ENCODE measurements at regions not wholly inside any gene's neighbourhood (a gene's known extent, or its start where the extent isn't known, plus 50 kb on each side); places are given as distances from the start of the nearest gene placed in this dataset.
"Not testable (repeated sequence)": the region's sequence is repeated elsewhere in the genome, so short reads cannot be mapped to it uniquely, and the experiment has no call there.

DNA sequence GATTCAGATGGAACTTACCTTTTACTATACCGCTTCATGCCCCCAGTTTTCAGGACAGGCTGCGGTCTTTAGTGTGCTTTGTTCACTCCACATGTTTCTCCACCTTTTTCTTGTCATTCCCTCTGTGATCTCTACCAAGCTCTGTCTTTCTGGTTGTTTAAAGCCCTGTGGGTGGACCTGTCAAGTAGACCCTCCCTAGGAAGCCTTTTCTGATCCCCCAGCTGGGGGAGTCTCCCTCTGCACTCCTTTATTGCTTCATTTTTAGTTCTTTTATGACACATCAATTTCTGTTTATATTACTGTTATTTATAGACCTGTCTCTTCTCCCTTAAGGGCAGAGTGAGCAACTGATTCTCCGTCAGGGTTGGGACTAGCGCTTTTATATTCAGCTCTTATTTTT, 150.2 kb downstream of the C4orf33 start:
- TF ChIP-seq SPI1 (IDR thresholded peaks at IDR 0.05; ENCODE audit: low read depth, low read length): no peak
- FAIRE-seq (no peak), DNase-seq (ENCODE audit: insufficient read length, low spot score) (no peak)

DNA sequence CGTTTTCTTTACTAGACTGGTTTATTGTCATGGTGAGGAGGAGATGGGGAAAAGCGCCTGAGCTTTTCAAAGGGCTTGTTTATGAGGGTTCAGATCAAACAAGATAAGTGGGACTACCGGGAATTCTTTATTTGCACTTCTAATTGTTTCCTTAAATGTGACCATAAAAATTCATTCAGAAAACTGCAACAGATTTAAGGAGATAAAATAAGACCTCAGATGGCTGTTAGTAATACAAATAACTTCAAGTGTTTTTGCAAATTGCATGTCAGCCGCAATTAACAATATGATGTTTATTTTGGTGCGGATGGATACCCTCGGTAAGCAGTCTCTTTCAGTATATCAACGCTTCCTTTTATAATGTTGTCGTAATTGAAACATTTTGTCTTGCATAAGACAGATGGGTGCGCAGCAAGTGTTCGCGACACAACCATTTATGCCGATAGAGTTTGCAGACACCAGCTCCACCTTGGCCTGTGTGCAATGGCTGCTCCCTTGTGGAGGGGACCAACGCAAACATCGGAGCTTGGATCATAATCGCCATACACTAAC, 151.0 kb downstream of the C4orf33 start:
- no peak for TF ChIP-seq POLR2AphosphoS5 (IDR thresholded peaks at IDR 0.05; ENCODE audit: low read depth, low read length)
- TF ChIP-seq POLR2A (IDR thresholded peaks at IDR 0.05; ENCODE audit: low read depth, low read length): no peak
- TF ChIP-seq PAX5 (IDR thresholded peaks at IDR 0.05; ENCODE audit: insufficient read depth, low read length, severe bottlenecking): no peak
- TF ChIP-seq POU2F2 (IDR thresholded peaks at IDR 0.05; ENCODE audit: low read depth, low read length): no peak
- no peak for TF ChIP-seq TAF1 (IDR thresholded peaks at IDR 0.05; ENCODE audit: low read depth, low read length)
- TF ChIP-seq SPI1 (IDR thresholded peaks at IDR 0.05; ENCODE audit: low read depth, low read length): no peak
- no peak for DNase-seq (ENCODE audit: insufficient read length, low spot score)
- no peak for FAIRE-seq

DNA sequence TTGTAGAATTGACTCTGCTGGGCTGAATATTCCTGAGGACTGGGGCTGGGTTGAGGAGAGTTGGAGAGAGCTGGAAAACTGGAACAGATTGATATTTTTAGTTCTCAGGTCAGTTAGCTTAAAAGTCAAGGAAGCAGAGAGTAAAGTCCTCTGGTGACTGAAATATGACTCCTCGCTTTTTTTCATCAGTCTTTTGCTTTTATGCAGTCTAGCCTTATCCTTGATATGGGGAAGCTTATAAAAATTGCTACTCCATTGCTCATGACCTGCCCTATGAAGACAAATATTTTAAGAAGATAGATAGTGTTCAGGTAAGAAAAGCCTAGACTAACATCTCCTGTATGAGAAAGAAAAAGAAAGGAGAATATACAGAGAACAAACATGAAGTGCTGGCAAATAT, 152.7 kb downstream of the C4orf33 start:
- DNase-seq (ENCODE audit: insufficient read length, low spot score) (no peak), FAIRE-seq (no peak)
- TF ChIP-seq SPI1 (IDR thresholded peaks at IDR 0.05; ENCODE audit: low read depth, low read length) (no peak), POLR2AphosphoS5 (IDR thresholded peaks at IDR 0.05; ENCODE audit: low read depth, low read length) (no peak), PAX5 (IDR thresholded peaks at IDR 0.05; ENCODE audit: insufficient read depth, low read length, severe bottlenecking) (no peak), TAF1 (IDR thresholded peaks at IDR 0.05; ENCODE audit: low read depth, low read length) (no peak), POLR2A (IDR thresholded peaks at IDR 0.05; ENCODE audit: low read depth, low read length) (no peak), POU2F2 (IDR thresholded peaks at IDR 0.05; ENCODE audit: low read depth, low read length) (no peak)

DNA sequence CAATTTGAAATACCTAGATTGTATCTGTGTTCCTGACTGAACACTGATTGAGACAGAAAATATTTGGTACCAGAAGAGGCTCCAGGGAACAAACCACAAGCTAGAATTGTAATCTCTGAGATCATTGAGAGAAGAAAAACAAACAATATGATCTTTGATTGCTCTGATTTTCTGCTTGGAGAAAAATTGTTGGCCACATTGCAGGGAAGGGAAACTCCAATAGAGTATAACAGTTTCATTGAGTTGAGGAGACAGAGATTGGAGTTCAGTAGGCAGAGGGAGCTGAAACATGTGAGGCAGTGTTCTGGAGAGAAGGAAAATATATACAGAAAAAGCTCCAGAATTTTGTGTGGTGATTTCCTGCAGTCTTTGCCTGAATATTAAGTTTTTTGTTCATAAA, 158.2 kb downstream of the C4orf33 start:
- FAIRE-seq (no peak), DNase-seq (ENCODE audit: insufficient read length, low spot score) (no peak)
- TF ChIP-seq PAX5 (IDR thresholded peaks at IDR 0.05; ENCODE audit: insufficient read depth, low read length, severe bottlenecking): no peak
- no peak for TF ChIP-seq POU2F2 (IDR thresholded peaks at IDR 0.05; ENCODE audit: low read depth, low read length)
- TF ChIP-seq POLR2A (IDR thresholded peaks at IDR 0.05; ENCODE audit: low read depth, low read length): no peak
- no peak for TF ChIP-seq SPI1 (IDR thresholded peaks at IDR 0.05; ENCODE audit: low read depth, low read length)
- TF ChIP-seq TAF1 (IDR thresholded peaks at IDR 0.05; ENCODE audit: low read depth, low read length): no peak
- no peak for TF ChIP-seq POLR2AphosphoS5 (IDR thresholded peaks at IDR 0.05; ENCODE audit: low read depth, low read length)

DNA sequence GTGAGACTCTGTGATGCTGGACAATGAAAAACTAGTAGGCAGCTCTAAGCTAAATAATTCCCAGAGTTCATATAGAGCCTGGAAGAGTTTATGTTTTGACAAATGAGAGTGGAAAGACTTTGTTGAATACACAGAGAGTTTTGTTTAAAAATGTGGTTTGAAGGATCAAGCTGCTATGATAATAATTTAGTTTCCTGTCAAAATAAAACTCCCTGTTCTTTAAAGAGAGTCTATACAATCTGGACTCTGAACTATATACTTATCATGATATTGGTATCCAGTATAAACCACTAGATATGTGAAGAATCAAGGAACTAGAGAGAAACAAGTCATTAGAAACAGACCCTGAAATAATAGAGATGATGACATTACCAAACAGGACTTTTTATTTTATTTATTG, 158.6 kb downstream of the C4orf33 start:
- DNase-seq (ENCODE audit: insufficient read length, low spot score) (no peak), FAIRE-seq (no peak)
- TF ChIP-seq POLR2A (IDR thresholded peaks at IDR 0.05; ENCODE audit: low read depth, low read length) (no peak), PAX5 (IDR thresholded peaks at IDR 0.05; ENCODE audit: insufficient read depth, low read length, severe bottlenecking) (no peak), POU2F2 (IDR thresholded peaks at IDR 0.05; ENCODE audit: low read depth, low read length) (no peak), SPI1 (IDR thresholded peaks at IDR 0.05; ENCODE audit: low read depth, low read length) (no peak), TAF1 (IDR thresholded peaks at IDR 0.05; ENCODE audit: low read depth, low read length) (no peak), POLR2AphosphoS5 (IDR thresholded peaks at IDR 0.05; ENCODE audit: low read depth, low read length) (no peak)

DNA sequence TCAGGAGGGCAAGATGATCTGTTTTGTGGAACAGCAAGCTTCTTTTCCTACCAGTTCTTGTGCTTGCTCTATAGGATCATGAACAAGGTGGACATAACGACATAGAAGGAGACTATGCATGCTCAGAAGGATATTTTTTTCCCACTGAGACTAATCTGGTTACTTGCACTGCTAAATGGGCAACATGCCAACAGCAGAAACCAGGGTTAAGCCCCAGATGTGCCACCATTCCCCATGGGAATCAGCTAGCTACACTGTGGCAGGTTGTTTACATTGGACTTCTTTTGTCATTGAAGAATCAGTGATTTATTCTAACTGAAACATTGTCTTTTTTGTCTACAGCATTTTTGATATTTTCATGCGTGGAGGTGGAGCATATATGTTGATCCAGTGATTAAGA, 165.6 kb downstream of the C4orf33 start:
- TF ChIP-seq POU2F2 (IDR thresholded peaks at IDR 0.05; ENCODE audit: low read depth, low read length): no peak
- TF ChIP-seq TAF1 (IDR thresholded peaks at IDR 0.05; ENCODE audit: low read depth, low read length): no peak
- TF ChIP-seq POLR2AphosphoS5 (IDR thresholded peaks at IDR 0.05; ENCODE audit: low read depth, low read length): no peak
- TF ChIP-seq PAX5 (IDR thresholded peaks at IDR 0.05; ENCODE audit: insufficient read depth, low read length, severe bottlenecking): no peak
- no peak for TF ChIP-seq POLR2A (IDR thresholded peaks at IDR 0.05; ENCODE audit: low read depth, low read length)
- no peak for TF ChIP-seq SPI1 (IDR thresholded peaks at IDR 0.05; ENCODE audit: low read depth, low read length)
- DNase-seq (ENCODE audit: insufficient read length, low spot score) (no peak), FAIRE-seq (no peak)

DNA sequence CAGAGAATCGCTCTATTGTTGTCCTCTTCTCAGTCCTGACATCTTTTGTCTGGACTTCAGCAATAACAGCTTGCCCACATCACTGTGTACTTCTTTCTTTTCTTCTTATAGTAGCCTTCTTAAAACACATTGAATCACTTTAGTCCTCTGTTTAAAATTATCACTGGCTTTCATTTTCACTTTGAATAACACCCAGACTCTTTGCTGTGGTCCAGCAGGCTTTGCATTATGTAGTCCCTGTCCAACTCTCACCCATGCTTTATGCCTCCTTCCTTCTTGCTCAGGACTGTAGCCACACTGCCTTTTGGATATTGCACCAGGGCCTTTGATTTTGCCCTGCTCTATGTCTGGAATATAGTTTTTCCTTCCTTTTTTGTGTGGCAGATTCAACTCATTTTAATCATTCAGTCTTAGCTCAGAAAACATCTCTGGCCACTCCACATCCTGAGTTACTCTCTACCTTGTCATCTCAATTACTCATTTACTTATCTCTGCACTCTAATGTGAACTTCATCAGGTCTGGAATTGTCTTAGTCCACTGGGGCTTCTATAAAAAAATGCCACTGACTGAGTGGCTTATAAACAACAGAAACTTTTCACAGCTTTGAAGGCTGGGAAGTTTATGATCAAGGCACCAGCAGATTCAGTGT, 168.2 kb downstream of the C4orf33 start:
- no peak for TF ChIP-seq POU2F2 (IDR thresholded peaks at IDR 0.05; ENCODE audit: low read depth, low read length)
- no peak for TF ChIP-seq POLR2A (IDR thresholded peaks at IDR 0.05; ENCODE audit: low read depth, low read length)
- no peak for TF ChIP-seq SPI1 (IDR thresholded peaks at IDR 0.05; ENCODE audit: low read depth, low read length)
- TF ChIP-seq PAX5 (IDR thresholded peaks at IDR 0.05; ENCODE audit: insufficient read depth, low read length, severe bottlenecking): no peak
- TF ChIP-seq POLR2AphosphoS5 (IDR thresholded peaks at IDR 0.05; ENCODE audit: low read depth, low read length): no peak
- TF ChIP-seq TAF1 (IDR thresholded peaks at IDR 0.05; ENCODE audit: low read depth, low read length): no peak
- FAIRE-seq: peak; percentile 28
- no peak for DNase-seq (ENCODE audit: insufficient read length, low spot score)

DNA sequence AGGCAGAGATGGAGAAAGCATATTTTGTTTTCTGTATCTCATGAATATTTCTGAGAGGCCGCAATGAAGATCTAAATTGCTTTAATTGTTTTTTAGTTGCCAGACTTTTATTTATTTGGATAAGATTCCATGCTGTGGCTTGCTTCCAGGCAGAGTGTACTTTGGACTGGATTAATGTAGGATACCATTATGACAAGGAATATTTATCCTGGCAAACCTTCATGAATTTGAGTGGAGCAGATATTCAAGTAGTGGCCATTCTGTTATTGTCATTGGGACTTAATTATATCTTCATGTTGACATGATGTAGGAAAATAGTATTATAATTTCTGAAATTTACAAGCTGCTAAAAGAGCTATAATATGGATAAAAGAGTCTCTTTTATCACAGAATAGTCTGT, 182.9 kb downstream of the C4orf33 start:
- DNase-seq (ENCODE audit: insufficient read length, low spot score) (no peak), FAIRE-seq (no peak)
- TF ChIP-seq POU2F2 (IDR thresholded peaks at IDR 0.05; ENCODE audit: low read depth, low read length) (no peak), PAX5 (IDR thresholded peaks at IDR 0.05; ENCODE audit: insufficient read depth, low read length, severe bottlenecking) (no peak), TAF1 (IDR thresholded peaks at IDR 0.05; ENCODE audit: low read depth, low read length) (no peak), POLR2AphosphoS5 (IDR thresholded peaks at IDR 0.05; ENCODE audit: low read depth, low read length) (no peak), SPI1 (IDR thresholded peaks at IDR 0.05; ENCODE audit: low read depth, low read length) (no peak)

DNA sequence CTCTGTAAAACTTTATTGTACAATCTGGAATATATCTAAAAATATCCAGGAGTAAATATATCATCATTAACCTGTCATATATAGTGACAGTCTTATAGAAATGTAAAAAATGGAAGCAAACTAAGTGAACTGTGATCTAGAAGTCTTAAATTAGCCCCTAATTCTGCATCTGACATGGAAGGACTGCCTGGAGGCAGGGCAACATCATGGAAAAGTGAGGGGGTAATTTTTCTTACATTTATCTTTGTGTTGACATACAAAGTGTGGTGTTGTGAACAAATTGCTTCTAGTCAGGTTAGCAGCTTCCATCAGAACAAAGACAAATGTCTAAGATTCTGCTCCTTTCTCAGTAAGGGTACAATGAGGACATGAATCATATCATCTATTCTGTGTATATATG, 186.3 kb downstream of the C4orf33 start:
- FAIRE-seq: no peak
- DNase-seq (ENCODE audit: insufficient read length, low spot score): no peak
- TF ChIP-seq POLR2A (IDR thresholded peaks at IDR 0.05; ENCODE audit: low read depth, low read length) (no peak), TAF1 (IDR thresholded peaks at IDR 0.05; ENCODE audit: low read depth, low read length) (no peak), PAX5 (IDR thresholded peaks at IDR 0.05; ENCODE audit: insufficient read depth, low read length, severe bottlenecking) (no peak), SPI1 (IDR thresholded peaks at IDR 0.05; ENCODE audit: low read depth, low read length) (no peak), POU2F2 (IDR thresholded peaks at IDR 0.05; ENCODE audit: low read depth, low read length) (no peak), POLR2AphosphoS5 (IDR thresholded peaks at IDR 0.05; ENCODE audit: low read depth, low read length) (no peak)

DNA sequence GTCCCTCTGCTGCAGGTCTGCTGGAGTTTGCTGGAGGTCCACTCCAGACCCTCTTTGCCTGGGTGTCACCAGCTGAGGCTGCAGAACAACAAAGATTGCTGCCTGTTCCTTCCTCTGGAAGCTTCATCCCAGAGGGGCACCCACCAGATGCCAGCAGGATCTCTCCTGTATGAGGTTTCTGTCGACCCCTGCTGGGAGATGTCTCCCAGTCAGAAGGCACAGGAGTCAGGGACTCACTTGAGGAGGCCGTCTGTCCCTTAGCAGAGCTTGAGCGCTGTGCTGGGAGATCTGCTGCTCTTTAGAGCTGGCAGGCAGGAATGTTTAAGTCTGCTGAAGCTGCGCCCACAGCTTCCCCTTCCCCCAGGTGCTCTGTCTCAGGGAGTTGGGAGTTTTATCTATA, 196.2 kb downstream of the C4orf33 start:
- DNase-seq (ENCODE audit: insufficient read length, low spot score); FAIRE-seq: not testable (repeated sequence)

All from GM12891 (cell line).